GM18502 (cell line): ENCODE measurements at regions not wholly inside any gene's neighbourhood (a gene's known extent, or its start where the extent isn't known, plus 50 kb on each side); places are given as distances from the start of the nearest gene placed in this dataset.
"Not testable (repeated sequence)": the region's sequence is repeated elsewhere in the genome, so short reads cannot be mapped to it uniquely, and the experiment has no call there.

Experiments
- ATAC-seq: cut with Tn5 transposase; IDR thresholded peaks from one replicate; pipeline ENCODE4 v1.9.1; 2021; ENCODE audit warnings: mild to moderate bottlenecking; ENCODE audit not compliant: unreplicated experiment, poor library complexity

- no peak for ATAC-seq
These were observed 631.5 kb downstream of the SUCLG1 start for GRCh38 chr2:83827618-83828017.

GRCh38 chr2:83826577-83826976, 632.5 kb downstream of the SUCLG1 start:
- no peak for ATAC-seq

DNA sequence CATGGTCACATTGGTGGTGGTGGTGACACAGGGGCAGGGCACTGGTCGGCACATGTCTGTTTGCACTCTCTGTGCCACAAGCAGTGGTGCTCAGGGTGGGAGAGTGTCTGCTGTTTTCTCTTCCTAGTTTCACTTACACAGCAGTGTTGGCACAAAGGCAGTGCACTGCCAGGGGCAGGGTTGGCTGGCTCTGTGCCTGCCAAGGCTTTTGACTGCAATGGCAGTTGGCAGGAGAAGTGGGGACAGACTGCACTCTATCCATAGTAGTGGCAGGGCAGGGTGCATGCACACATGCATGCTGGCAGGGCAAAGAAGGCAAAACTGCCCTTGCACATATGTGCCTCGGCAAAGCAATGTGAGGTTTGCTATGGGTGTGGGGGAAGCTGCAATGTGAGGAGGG, 635.9 kb downstream of the SUCLG1 start:
- no peak for ATAC-seq

- ATAC-seq: no peak
These were observed 641.6 kb downstream of the SUCLG1 start for GRCh38 chr2:83817511-83817910.

DNA sequence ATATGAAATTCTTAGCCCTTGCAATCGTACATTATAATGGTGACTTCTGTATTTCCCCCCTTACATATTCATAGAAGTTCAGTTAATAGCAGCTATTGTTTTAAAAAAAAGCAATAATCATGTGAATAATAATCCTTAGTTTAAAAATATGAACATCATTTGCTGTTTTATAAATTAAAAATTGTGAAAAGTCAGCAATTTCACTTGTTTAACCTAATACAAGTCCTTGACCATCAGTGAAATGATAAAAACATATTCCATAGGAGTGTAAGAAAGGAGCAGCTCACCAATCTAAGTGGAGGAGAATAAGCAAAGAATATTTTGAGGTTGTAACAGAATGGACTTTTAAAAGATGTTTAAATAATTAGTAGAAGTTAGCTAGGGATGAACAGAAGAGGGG, 650.2 kb downstream of the SUCLG1 start:
- ATAC-seq: no peak

DNA sequence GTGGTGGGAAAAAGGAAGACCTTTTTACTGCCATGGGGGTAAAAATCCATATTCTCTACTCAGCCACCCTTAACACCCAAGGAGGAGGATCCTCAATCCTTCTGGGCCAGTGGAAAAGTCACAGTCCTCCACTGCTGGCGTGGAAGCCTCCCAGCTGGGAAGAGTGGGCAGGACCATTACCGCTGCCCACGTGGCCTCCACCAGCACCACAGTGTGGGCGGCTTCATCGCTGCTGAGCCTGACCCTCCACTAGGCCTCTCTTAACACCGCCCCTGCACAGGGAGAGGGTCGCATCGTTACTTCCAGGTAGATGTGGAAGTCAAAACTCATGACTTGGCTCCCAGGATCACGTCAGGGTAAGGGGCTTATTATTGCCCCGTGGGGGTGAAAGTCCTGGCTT, 656.5 kb downstream of the SUCLG1 start:
- ATAC-seq: no peak

DNA sequence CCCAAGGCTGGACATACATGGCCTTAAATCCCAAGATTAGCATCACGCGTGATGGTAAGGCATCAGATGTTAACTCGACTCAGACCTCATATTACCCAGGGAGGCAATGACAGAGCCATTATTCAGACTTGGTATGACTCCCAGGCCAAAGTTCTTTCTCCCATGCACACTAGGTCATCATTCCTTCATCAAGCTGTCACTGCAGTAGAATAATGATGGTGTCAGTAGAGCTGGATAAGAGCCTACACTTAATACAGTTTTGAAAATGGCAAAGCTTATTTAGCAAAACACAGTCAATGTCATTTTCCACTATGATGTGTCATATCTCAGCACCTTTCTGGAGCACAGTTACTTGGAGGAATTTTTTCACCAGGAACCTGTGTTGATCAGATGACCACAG, 663.3 kb downstream of the SUCLG1 start:
- no peak for ATAC-seq

- ATAC-seq: not testable (repeated sequence)
These were observed 668.6 kb downstream of the SUCLG1 start for GRCh38 chr2:83790467-83790866.

- not testable (repeated sequence) for ATAC-seq
These were observed 669.4 kb downstream of the SUCLG1 start for GRCh38 chr2:83789674-83790073.

DNA sequence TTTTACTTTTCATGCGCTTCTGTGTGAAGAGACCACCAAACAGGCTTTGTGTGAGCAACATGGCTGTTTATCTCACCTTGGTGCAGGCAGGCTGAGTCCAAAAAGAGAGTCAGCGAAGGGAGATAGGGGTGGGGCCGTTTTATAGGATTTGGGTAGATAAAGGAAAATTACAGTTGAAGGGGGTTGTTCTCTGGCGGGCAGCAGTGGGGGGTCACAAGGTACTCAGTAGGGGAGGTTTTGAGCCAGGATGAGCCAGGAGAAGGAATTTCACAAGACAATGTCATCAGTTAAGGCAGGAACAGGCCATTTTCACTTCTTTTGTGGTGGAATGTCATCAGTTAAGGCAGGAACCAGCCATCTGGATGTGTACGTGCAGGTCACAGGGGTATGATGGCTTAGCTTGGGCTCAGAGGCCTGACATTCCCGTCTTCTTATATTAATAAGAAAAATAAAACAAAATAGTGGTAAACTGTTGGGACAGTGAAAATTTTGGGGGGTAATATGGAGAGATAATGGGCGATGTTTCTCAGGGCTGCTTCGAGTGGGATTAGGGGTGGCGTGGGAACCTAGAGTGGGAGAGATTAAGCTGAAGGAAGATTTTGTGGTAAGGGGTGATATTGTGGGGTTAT, 670.0 kb downstream of the SUCLG1 start:
- not testable (repeated sequence) for ATAC-seq

GRCh38 chr2:83787189-83787588, 671.9 kb downstream of the SUCLG1 start:
- ATAC-seq: no peak

DNA sequence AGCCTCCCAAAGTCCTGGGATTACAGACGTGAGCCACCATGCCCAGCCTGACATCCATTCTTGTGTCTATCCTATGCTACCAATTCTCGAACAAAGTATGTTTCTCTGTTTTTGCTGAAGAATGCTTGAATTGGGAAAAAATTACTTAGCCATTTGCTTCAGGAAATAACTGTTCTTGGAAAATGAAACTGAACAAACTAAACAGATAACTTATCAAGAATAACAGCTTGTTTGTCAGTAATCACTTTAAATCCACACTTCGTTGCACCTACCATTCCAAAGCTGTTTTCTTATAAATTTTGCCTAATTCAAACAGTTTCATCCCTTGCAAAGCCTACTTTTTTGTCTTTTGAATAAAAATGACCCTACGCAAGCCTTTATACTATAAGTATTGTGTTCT, 672.9 kb downstream of the SUCLG1 start:
- no peak for ATAC-seq

GRCh38 chr2:83784947-83785346, 674.1 kb downstream of the SUCLG1 start:
- no peak for ATAC-seq

- no peak for ATAC-seq
These were observed 674.8 kb downstream of the SUCLG1 start for GRCh38 chr2:83784315-83784714.

DNA sequence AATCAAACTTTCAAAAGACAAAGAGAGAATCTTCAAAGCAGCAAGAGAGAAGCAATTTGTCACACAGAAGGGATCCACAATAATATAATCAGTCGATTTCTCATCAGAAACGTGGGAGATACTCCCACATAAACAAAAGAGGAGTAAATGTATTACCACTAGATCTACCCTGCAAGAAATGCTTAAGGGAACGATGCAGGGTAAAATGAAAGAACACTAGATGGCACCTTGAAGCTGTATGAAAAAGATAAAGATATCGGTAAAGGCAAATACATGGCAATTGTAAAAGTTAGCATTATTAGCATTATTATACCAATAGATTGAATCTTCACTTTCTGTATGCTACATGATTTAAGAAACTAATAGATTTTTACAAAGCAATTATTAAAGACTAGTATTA, 677.0 kb downstream of the SUCLG1 start:
- no peak for ATAC-seq

GRCh38 chr2:83764447-83765005, 694.6 kb downstream of the SUCLG1 start:
- ATAC-seq: no peak

DNA sequence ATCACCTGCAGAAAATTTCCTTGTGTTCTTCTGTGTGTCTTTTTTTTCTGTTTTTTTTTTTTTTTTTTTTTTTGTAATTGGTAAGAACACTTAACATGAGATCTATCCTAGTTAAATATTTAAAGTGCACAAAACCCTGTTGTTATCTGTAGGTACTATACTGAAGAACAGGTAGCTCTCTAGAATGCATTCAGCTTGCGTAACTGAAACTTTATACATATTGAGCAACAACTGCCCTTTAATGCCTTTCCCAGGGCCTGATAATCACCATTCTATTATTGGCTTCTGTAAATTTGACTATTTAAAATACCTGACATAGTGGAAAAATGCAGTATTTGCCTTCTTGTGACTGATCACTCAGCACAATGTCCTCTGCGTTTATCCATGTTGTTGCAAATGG, 701.8 kb downstream of the SUCLG1 start:
- no peak for ATAC-seq

DNA sequence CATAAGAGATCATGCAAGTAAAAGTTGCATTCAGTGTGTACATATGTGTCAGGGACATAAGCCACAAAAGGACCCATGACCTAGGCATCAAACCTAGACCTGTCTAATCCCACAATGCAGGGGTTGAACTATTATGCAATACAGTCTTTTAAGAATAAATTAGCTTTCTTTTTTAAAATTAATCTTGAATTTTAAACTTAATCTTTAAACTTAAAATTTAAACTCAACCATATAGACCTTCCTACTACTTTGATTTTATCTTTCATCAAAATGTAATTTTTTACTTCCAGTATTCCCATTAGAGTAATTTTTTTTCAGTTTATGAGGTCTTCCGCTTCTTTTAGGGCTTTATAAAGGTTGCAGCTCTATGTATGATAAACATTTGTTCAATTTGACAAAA, 702.9 kb downstream of the SUCLG1 start:
- ATAC-seq: no peak

- ATAC-seq: no peak
These were observed 711.9 kb downstream of the SUCLG1 start for GRCh38 chr2:83747141-83747540.

GRCh38 chr2:83744855-83745254, 714.2 kb downstream of the SUCLG1 start:
- ATAC-seq: no peak

DNA sequence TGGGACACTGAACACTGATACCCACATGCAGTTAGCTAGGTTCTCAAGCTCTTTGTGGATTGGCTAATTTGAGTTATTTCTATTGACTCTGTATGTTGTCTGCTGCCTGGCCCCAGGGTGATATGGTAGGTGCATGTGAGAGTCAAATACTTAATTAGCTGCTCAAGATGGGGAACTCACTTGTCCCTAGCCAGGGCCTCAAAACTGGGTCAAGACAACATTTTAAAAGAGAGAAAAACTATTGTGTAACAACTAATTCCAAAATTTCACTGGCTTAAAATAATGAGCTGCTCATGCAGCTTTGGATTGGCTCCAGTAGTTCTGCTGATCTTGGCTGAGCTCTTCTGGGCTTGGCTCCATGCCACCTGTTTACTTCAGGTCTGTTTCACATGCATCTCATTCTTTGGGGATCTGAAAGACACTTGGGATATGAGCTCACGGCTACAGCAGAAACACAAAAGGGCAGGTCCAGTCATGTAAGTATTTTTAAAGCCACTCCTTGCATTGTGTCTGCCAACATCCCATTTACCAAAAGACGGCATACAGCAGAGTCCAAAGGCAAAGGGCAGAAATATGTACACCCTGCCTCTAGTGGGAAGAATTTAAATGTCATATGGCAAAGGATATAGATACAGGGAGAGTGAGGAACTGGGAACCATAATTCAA, 716.8 kb downstream of the SUCLG1 start:
- ATAC-seq: no peak

GRCh38 chr2:83730223-83730622, 728.9 kb downstream of the SUCLG1 start:
- no peak for ATAC-seq
